Mesodermal cell (in vitro differentiated cells): ENCODE measurements at regions not wholly inside any gene's neighbourhood (a gene's known extent, or its start where the extent isn't known, plus 50 kb on each side); places are given as distances from the start of the nearest gene placed in this dataset.

Experiments
- H3K27ac ChIP-seq: 2 replicates; pipeline ENCODE4 v1.7.0; 2013; ENCODE audit warnings: mild to moderate bottlenecking, low read depth, low read length, moderate library complexity; ENCODE audit not compliant: severe bottlenecking
- H3K36me3 ChIP-seq: 2 replicates; pipeline ENCODE4 v1.7.1; 2013; ENCODE audit warnings: mild to moderate bottlenecking, low read length, moderate library complexity; ENCODE audit not compliant: control insufficient read depth, insufficient read depth
- H3K4me1 ChIP-seq: one replicate; pipeline ENCODE4 v1.7.1; 2013; ENCODE audit warnings: mild to moderate bottlenecking, low read length; ENCODE audit not compliant: insufficient read depth, control insufficient read depth, poor library complexity, severe bottlenecking
- H3K4me3 ChIP-seq: 2 replicates; pipeline ENCODE4 v1.7.0; 2013; ENCODE audit warnings: low read length, control low read depth, mild to moderate bottlenecking; ENCODE audit not compliant: insufficient read depth, poor library complexity, severe bottlenecking; ENCODE audit errors: extremely low read depth
- H3K9me3 ChIP-seq: 2 replicates; pipeline ENCODE4 v1.7.1; 2013; ENCODE audit warnings: mild to moderate bottlenecking, low read length, moderate library complexity; ENCODE audit not compliant: control insufficient read depth
- WGBS, 2 experiments: methylation state at CpG; one replicate each; pipeline ENCODE4 v1.1.5; 2013; ENCODE audit warnings: missing lambda C conversion rate in 2 of 2; ENCODE audit not compliant: insufficient coverage in 2 of 2; 5-methylcytosine and 5-hydroxymethylcytosine counted together

DNA sequence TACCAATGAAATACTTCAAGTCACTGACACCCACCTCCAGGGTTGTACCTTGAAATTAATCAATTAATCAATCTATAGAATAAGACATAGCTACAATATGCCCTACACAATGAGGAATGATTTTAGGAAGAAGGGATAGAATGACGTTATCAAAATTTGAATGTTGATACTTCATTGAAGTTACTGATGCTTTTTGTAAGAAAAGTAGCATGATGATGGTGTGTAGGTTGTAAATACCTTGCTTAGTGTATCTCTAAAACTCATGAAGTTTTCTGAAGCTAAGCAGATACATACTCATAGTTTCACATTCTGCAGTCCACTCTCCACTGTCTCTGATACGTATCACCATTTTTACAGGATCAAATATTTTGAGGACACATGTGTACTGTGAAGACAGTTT, 670.4 kb upstream of the GOT2 start:
- Histone ChIP-seq H3K9me3 (no peaks in the 10 kb centered on the region), H3K36me3 (no peaks in the 10 kb centered on the region), H3K27ac (no peak overlapping the region), H3K4me3 (no peak overlapping the region), H3K4me1 (no peaks in the 10 kb centered on the region)
- WGBS, 2 experiments = no CpG with 5 or more reads among the region's 2 CpGs

DNA sequence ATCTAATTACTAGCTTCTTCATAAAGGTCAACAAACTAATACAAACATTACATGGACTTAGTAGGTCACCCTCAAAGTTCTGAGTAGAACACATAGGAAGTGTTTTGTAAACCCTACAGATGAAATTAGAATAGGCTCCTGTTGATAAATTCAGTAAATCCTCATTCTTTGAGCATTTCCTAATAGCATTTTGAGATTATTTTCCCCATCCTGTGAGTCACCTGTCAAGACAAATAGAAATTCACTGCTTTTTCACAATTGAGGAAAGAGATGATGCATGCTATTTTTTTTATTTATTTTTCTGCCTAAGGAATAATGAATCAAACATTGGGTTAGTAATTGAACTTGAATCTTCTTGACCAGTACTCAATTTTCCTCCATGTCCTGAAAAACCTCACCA, 666.7 kb upstream of the GOT2 start:
- Histone ChIP-seq H3K9me3 (no peaks in the 10 kb centered on the region), H3K4me1 (no peaks in the 10 kb centered on the region), H3K27ac (no peak overlapping the region), H3K4me3 (no peak overlapping the region), H3K36me3 (no peaks in the 10 kb centered on the region)

DNA sequence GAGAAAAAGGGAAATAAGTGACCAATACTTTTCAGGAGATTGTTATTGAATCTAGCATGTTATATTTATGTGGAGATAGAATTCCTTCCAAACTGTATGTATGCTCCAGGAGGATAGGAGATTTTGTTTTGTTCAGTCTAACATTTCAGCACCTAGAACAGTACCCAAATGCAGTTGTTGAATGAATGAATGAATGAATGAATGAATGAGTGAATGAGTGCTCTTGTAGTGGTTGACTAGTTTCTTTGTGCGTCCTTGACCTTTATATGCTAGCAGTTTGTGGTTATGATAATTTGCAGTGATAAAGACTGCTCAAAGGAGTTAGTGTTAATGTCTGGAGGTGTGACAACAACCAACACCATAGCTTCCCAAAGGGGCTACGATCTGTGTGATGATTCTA, 663.5 kb upstream of the GOT2 start:
- H3K36me3 ChIP-seq = no peaks in the 10 kb centered on the region
- 100% methylated on average over 1 of the region's 2 CpGs for WGBS, 2 experiments
- no peak overlapping the region for H3K27ac ChIP-seq
- H3K9me3 ChIP-seq = no peaks in the 10 kb centered on the region
- H3K4me3 ChIP-seq = no peak overlapping the region
- no peaks in the 10 kb centered on the region for H3K4me1 ChIP-seq

DNA sequence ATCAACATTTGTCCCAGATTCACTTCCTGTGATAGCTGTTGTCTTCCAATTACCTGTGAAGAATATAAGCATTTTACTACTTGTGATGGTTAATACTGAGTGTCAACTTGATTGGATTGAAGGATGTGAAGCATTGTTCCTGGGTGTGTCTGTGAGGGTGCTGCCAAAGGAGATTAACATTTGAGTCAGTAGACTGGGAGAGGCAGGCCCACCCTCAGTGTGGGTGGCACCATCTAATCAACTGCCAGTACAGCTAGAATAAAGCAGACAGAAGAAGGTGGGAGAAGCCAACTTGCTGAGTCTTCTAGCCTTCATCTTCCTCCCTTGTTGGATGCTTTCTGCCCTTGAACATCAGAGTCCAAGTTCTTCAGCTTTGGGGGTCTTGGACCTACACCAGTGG, 660.4 kb upstream of the GOT2 start:
- Histone ChIP-seq H3K4me3 (no peak overlapping the region), H3K36me3 (no peaks in the 10 kb centered on the region), H3K9me3 (no peaks in the 10 kb centered on the region), H3K4me1 (no peaks in the 10 kb centered on the region), H3K27ac (no peak overlapping the region)

DNA sequence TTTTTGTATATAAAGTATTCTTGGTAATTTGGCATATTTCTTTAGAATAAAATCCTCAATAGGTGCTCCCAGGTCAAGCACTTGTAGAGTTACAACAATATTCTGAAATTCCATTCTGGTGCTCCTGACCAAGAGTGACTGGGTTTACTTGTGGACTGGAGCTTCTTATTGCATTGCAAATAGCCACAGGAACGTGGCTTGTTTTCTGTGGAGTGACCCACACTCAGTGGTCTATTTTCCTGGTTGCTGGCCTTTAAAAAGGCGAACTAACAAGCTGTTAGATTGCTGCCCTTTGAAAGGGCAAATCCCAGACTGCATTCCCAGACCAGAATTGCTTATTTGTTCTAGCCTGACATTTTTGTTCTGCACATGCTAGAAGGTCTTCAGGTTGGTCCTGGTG, 658.8 kb upstream of the GOT2 start:
- Histone ChIP-seq H3K36me3 (no peaks in the 10 kb centered on the region), H3K4me3 (no peak overlapping the region), H3K9me3 (no peaks in the 10 kb centered on the region), H3K4me1 (no peaks in the 10 kb centered on the region), H3K27ac (no peak overlapping the region)
- 84 to 87% methylated on average over 2 of the region's 2 CpGs for WGBS, 2 experiments

DNA sequence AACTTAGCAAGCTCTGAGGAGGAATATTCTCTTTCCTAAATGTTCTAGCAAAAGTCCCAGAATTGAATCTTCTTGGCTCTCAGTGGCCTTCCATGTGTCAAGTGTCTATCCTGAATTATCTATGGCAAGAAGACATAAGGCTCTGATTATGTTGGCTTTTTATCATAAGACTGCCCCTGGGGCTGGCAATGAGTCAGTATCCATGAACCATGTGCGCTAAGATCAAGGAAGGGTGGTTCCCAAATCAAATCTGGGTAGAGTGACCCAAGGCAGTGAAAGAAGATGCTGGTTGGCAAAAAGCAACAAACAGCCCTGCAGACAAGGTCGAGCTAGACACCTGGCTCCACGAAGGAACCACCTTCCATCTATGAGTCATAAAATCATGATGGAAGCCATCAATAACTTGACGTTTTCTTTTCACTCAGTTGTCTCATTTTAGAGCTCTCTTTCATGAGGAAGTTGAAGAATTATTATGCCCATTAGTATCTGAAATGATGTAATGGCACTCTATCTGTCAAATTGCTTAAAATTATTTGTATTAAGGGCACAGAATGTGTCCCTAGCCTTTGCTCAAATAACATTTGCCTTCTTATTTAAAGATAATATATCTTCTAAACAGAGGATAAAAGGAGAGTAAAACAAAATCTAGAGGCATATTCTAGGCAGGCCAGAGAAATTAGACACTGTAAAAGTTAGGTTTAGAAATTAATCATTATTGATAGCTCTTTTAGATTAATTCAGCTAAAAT, 657.7 kb upstream of the GOT2 start:
- no peaks in the 10 kb centered on the region for H3K9me3 ChIP-seq
- H3K27ac ChIP-seq = no peak overlapping the region
- no peak overlapping the region for H3K4me3 ChIP-seq
- no peaks in the 10 kb centered on the region for H3K36me3 ChIP-seq
- 80 to 94% methylated on average over 1 to 2 of the region's 4 CpGs for WGBS, 2 experiments
- H3K4me1 ChIP-seq = no peaks in the 10 kb centered on the region

DNA sequence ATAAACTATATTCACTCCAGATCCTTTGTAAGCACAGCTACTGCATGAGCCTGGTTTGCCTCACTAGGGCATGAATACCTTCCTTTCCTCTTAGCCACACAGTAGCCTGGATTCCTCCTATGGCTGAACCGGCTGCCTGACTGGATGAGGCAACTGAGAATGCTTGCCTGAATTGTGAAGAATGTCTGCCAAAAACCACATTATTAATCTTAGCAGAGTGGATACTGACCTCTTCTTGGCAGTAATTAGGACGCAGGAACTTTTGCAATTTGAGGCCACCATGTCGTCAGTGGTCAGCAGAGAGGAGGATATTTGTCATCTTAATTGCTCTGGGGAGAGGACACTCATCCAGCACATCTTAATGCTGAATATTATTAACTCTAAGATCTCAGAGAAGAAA, 651.8 kb upstream of the GOT2 start:
- Histone ChIP-seq H3K4me3 (no peak overlapping the region), H3K4me1 (no peaks in the 10 kb centered on the region), H3K27ac (no peak overlapping the region), H3K9me3 (no peaks in the 10 kb centered on the region), H3K36me3 (no peaks in the 10 kb centered on the region)
- 92 to 100% methylated on average over 1 to 2 of the region's 3 CpGs for WGBS, 2 experiments

DNA sequence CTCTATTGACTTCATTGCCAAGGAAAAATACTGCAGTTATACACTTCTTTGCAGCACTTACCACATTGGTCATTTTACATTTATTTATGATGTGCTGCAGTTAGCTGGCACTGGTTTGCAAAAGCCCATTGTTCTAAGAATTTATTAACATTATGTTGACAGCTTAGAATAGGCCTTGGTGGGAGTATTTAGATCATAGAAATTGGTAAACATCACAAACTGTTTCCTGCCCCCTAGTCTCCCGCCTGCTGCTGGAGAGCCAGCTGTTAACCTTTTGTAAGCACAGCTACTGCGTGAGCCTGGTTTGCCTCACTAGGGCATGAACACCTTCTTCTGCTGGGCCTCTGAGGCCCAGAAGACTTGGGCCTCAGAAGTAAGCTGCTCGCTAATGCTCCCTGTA, 651.4 kb upstream of the GOT2 start:
- 94 to 98% methylated on average over 3 of the region's 3 CpGs for WGBS, 2 experiments
- H3K4me1 ChIP-seq = no peaks in the 10 kb centered on the region
- no peak overlapping the region for H3K27ac ChIP-seq
- H3K36me3 ChIP-seq = no peaks in the 10 kb centered on the region
- no peaks in the 10 kb centered on the region for H3K9me3 ChIP-seq
- H3K4me3 ChIP-seq = no peak overlapping the region

DNA sequence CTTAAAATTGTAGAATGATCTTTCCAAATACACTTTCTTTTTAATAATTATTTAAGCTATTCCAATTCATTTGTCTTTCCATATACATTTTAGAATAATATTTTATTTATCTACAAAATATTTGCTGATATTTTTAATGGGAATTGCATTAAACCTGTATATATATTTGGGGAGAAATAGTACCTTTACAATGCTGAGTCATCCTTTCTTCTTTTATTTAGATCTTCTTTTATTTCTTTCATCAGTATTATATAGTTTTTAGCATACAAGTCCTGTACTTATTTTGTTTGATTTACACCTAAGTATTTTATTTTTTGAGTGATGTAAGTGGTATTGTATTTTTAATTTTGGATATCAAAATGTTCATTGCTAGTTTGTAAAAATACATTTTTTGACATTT, 639.5 kb upstream of the GOT2 start:
- no peak overlapping the region for H3K4me3 ChIP-seq
- H3K4me1 ChIP-seq = no peaks in the 10 kb centered on the region
- H3K36me3 ChIP-seq = no peaks in the 10 kb centered on the region
- H3K9me3 ChIP-seq = no peaks in the 10 kb centered on the region
- no peak overlapping the region for H3K27ac ChIP-seq

DNA sequence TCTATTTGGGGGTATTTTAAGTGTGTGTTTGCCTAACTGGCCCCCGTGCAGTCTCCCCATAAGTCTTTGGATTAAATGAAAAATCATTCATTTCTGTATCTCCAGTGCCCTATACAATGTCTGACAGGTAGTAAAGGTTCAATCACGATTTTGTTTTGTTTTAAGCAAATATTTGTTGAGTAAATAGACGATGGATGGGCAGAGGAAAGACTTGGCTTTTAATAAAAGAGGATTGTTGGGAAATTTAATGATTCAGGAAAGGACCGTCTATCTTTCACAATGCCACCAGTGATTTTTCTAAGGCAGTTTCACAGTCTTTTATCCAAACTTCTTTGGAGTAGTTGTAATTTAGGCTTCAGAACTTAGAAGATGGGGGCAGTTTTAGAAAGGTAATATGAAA, 636.6 kb upstream of the GOT2 start:
- H3K27ac ChIP-seq = no peak overlapping the region
- H3K36me3 ChIP-seq = no peaks in the 10 kb centered on the region
- no peak overlapping the region for H3K4me3 ChIP-seq
- no peaks in the 10 kb centered on the region for H3K9me3 ChIP-seq
- H3K4me1 ChIP-seq = no peaks in the 10 kb centered on the region
- WGBS, 2 experiments = 83% methylated on average over 1 of the region's 4 CpGs; no CpG with 5 or more reads in 1 of the 2 experiments

DNA sequence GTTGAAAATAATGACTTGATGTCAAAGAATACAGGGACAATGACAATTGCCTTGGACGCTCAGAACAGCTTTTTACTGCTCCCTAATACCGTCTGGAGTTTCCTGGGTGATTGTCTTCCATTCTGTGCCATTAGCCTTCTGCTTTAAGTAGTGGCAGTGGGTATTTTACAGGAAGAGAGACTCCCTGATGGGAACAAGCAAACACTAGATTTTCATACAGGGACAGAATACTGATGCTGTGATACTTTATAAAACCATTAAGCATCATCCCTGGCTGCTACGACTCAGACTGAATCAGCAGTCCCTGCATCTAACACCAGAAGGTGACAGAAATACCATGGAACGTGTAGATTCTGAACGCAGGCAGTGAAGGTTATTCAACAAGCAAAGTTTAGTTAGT, 635.4 kb upstream of the GOT2 start:
- H3K9me3 ChIP-seq = no peaks in the 10 kb centered on the region
- no peak overlapping the region for H3K27ac ChIP-seq
- WGBS, 2 experiments = 75 to 86% methylated on average over 4 of the region's 5 CpGs
- H3K4me1 ChIP-seq = no peaks in the 10 kb centered on the region
- H3K36me3 ChIP-seq = no peaks in the 10 kb centered on the region
- H3K4me3 ChIP-seq = no peak overlapping the region
